ENCODE measurements at regions not wholly inside any gene's neighbourhood (a gene's known extent, or its start where the extent isn't known, plus 50 kb on each side); places are given as distances from the start of the nearest gene placed in this dataset.

GRCh38 chr18:39599251-39599650 lies 2033.7 kb upstream of the CELF4 start:
- Histone ChIP-seq H3K9me3 (no peaks in the 10 kb centered on the region), H3K36me3 (ENCODE audit: control insufficient read depth, insufficient read depth, low read length) (no peaks in the 10 kb centered on the region), H3K27me3 (replicated peaks; ENCODE audit: control insufficient read depth, insufficient read depth, low read length) (no peaks in the 10 kb centered on the region), H3K4me1 (no peaks in the 10 kb centered on the region), H3K4me3 (ENCODE audit: low read depth, low read length) (no peak overlapping the region)
- POLR2A ChIA-PET, result no interaction called here
- H3K36me3 Mint-ChIP-seq (ENCODE audit: insufficient read depth, unreplicated experiment), result no peaks in the 10 kb centered on the region
- no peak for TF ChIP-seq CTCF (IDR thresholded peaks at IDR 0.05; ENCODE audit: insufficient read depth in 1 of 2, low read depth in 1 of 2, low read length in 1 of 2, severe bottlenecking in 1 of 2, unreplicated experiment in 1 of 2)
- H3K27me3 Mint-ChIP-seq (ENCODE audit: insufficient read depth, unreplicated experiment), result no peaks in the 10 kb centered on the region
- DNase-seq, result no peak
- H3K27ac Mint-ChIP-seq (ENCODE audit: unreplicated experiment), result no peak overlapping the region
- no peaks in the 10 kb centered on the region for H3K9me3 Mint-ChIP-seq (ENCODE audit: unreplicated experiment)
- BruUV-seq (replicated peaks), result no TSS peak
- H3K4me3 Mint-ChIP-seq (ENCODE audit: unreplicated experiment), result no peak overlapping the region
- H3K4me1 Mint-ChIP-seq (ENCODE audit: low read depth, unreplicated experiment), result no peaks in the 10 kb centered on the region
- intact Hi-C loops (cut with micrococcal nuclease; ENCODE audit: unreplicated experiment), result no loop called here
- CTCF ChIA-PET, result no interaction called here

- intact Hi-C loops (cut with micrococcal nuclease; ENCODE audit: unreplicated experiment), result no loop called here
- H3K27me3 ChIP-seq (replicated peaks; ENCODE audit: control insufficient read depth, insufficient read depth, low read length), result no peaks in the 10 kb centered on the region
- Mint-ChIP-seq H3K9me3 (ENCODE audit: unreplicated experiment) (no peaks in the 10 kb centered on the region), H3K36me3 (ENCODE audit: insufficient read depth, unreplicated experiment) (no peaks in the 10 kb centered on the region), H3K4me1 (ENCODE audit: low read depth, unreplicated experiment) (no peaks in the 10 kb centered on the region), H3K27me3 (ENCODE audit: insufficient read depth, unreplicated experiment) (no peaks in the 10 kb centered on the region), H3K27ac (ENCODE audit: unreplicated experiment) (no peak overlapping the region), H3K4me3 (ENCODE audit: unreplicated experiment) (no peak overlapping the region)
- BruUV-seq (replicated peaks), result no TSS peak
- H3K4me3 ChIP-seq (ENCODE audit: low read depth, low read length), result no peak overlapping the region
- TF ChIP-seq CTCF (IDR thresholded peaks at IDR 0.05; ENCODE audit: insufficient read depth in 1 of 2, low read depth in 1 of 2, low read length in 1 of 2, severe bottlenecking in 1 of 2, unreplicated experiment in 1 of 2), result no peak
- H3K36me3 ChIP-seq (ENCODE audit: control insufficient read depth, insufficient read depth, low read length), result no peaks in the 10 kb centered on the region
- ChIA-PET CTCF (no interaction called here), POLR2A (no interaction called here)
- H3K4me1 ChIP-seq, result no peaks in the 10 kb centered on the region
- no peak for DNase-seq
- H3K9me3 ChIP-seq, result no peaks in the 10 kb centered on the region
These were observed 2031.3 kb upstream of the CELF4 start for GRCh38 chr18:39596891-39597290.

- H3K4me3 Mint-ChIP-seq (ENCODE audit: unreplicated experiment), result no peak overlapping the region
- no TSS peak for BruUV-seq (replicated peaks)
- DNase-seq, result no peak
- no peaks in the 10 kb centered on the region for H3K9me3 ChIP-seq
- no peaks in the 10 kb centered on the region for H3K9me3 Mint-ChIP-seq (ENCODE audit: unreplicated experiment)
- no peak for TF ChIP-seq CTCF (IDR thresholded peaks at IDR 0.05; ENCODE audit: insufficient read depth in 1 of 2, low read depth in 1 of 2, low read length in 1 of 2, severe bottlenecking in 1 of 2, unreplicated experiment in 1 of 2)
- intact Hi-C loops (cut with micrococcal nuclease; ENCODE audit: unreplicated experiment), result no loop called here
- no peaks in the 10 kb centered on the region for H3K4me1 Mint-ChIP-seq (ENCODE audit: low read depth, unreplicated experiment)
- no peaks in the 10 kb centered on the region for H3K36me3 ChIP-seq (ENCODE audit: control insufficient read depth, insufficient read depth, low read length)
- CTCF ChIA-PET, result no interaction called here
- no peaks in the 10 kb centered on the region for H3K27me3 Mint-ChIP-seq (ENCODE audit: insufficient read depth, unreplicated experiment)
- no peak overlapping the region for H3K27ac Mint-ChIP-seq (ENCODE audit: unreplicated experiment)
- H3K36me3 Mint-ChIP-seq (ENCODE audit: insufficient read depth, unreplicated experiment), result no peaks in the 10 kb centered on the region
- no peak overlapping the region for H3K4me3 ChIP-seq (ENCODE audit: low read depth, low read length)
- H3K4me1 ChIP-seq, result no peaks in the 10 kb centered on the region
- POLR2A ChIA-PET, result no interaction called here
- no peaks in the 10 kb centered on the region for H3K27me3 ChIP-seq (replicated peaks; ENCODE audit: control insufficient read depth, insufficient read depth, low read length)
These were observed 2030.6 kb upstream of the CELF4 start for GRCh38 chr18:39596221-39596620.

All from Caco-2 (cell line).